ENCODE measurements at regions not wholly inside any gene's neighbourhood (a gene's known extent, or its start where the extent isn't known, plus 50 kb on each side); places are given as distances from the start of the nearest gene placed in this dataset.
"Not testable (repeated sequence)": the region's sequence is repeated elsewhere in the genome, so short reads cannot be mapped to it uniquely, and the experiment has no call there.

DNA sequence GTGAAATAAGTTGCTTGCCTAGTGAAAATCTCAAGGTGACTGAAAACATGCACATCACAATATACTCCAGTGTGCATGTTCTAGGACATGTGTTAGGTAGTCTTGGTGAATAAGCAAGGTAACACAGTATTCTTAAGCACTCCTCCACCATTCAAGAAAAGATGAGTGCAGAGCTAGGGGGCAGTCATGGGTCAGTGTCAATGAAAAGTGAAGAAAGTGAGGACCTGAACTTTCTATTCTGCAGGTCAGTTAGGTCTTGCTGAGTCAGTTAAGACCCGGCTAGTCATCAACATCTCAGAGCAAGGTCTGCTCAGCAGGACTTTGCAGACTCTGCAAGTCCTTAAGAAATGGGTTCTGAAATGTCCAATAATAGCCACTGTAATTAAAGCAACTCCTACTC, 82.6 kb upstream of the POMZP3 start:
- TF ChIP-seq, protein P1, sequence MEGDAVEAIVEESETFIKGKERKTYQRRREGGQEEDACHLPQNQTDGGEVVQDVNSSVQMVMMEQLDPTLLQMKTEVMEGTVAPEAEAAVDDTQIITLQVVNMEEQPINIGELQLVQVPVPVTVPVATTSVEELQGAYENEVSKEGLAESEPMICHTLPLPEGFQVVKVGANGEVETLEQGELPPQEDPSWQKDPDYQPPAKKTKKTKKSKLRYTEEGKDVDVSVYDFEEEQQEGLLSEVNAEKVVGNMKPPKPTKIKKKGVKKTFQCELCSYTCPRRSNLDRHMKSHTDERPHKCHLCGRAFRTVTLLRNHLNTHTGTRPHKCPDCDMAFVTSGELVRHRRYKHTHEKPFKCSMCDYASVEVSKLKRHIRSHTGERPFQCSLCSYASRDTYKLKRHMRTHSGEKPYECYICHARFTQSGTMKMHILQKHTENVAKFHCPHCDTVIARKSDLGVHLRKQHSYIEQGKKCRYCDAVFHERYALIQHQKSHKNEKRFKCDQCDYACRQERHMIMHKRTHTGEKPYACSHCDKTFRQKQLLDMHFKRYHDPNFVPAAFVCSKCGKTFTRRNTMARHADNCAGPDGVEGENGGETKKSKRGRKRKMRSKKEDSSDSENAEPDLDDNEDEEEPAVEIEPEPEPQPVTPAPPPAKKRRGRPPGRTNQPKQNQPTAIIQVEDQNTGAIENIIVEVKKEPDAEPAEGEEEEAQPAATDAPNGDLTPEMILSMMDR (IDR thresholded peaks at IDR 0.05), result not testable (repeated sequence)
- TF ChIP-seq POLR2A (IDR thresholded peaks at IDR 0.05), result not testable (repeated sequence)

Measured in esophagus squamous epithelium (tissue), 4 donors.